ENCODE measurements at regions not wholly inside any gene's neighbourhood (a gene's known extent, or its start where the extent isn't known, plus 50 kb on each side); places are given as distances from the start of the nearest gene placed in this dataset.

DNA sequence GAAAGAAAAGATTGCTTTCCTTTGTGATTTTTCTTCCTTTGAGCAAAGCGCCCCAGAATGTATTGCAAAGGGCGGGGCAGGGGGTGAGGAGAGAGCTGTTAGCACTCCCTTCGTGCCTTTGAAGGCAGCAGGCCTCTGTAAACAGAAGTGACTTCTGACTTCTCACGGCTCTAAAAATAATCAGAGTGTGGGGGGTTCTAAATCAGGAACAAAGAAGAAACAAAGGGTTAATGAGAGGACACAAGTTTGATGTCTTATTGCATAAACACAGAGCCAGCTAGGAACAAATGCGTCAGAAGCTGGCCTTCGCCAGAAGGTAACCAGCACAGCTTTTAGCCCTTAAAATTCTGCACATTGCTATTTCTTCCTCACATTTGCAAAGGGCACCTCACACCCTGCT, 626.2 kb downstream of the MID1IP1 start:
- TF ChIP-seq ELF1 (IDR thresholded peaks at IDR 0.05; ENCODE audit: borderline replicate concordance, low read depth) (no peak), YY1 (IDR thresholded peaks at IDR 0.05; ENCODE audit: extremely low read depth, insufficient replicate concordance, low read depth, low read length) (no peak), SP1 (IDR thresholded peaks at IDR 0.05; ENCODE audit: low read depth) (no peak), CTCF (IDR thresholded peaks at IDR 0.05 in 2 of 3, conservative IDR thresholded peaks at IDR 0.05 in 1 of 3; ENCODE audit: borderline replicate concordance in 1 of 3, insufficient read depth in 1 of 3, low read depth in 2 of 3, low read length in 2 of 3) (no peak), ZNF274 (IDR thresholded peaks at IDR 0.05; ENCODE audit: low read depth, low read length) (no peak), RAD21 (IDR thresholded peaks at IDR 0.05; ENCODE audit: low read depth) (no peak), MAX (IDR thresholded peaks at IDR 0.05) (no peak), EZH2 (IDR thresholded peaks at IDR 0.05) (no peak), SIN3A (IDR thresholded peaks at IDR 0.05; ENCODE audit: low read depth) (no peak), CEBPB (IDR thresholded peaks at IDR 0.05; ENCODE audit: low read depth) (no peak), EZH2phosphoT487 (IDR thresholded peaks at IDR 0.05; ENCODE audit: borderline replicate concordance) (no peak), POLR2A (IDR thresholded peaks at IDR 0.05; ENCODE audit: borderline replicate concordance, extremely low read depth, insufficient read depth, insufficient read length) (no peak)
- TF ChIP-seq, protein P1, sequence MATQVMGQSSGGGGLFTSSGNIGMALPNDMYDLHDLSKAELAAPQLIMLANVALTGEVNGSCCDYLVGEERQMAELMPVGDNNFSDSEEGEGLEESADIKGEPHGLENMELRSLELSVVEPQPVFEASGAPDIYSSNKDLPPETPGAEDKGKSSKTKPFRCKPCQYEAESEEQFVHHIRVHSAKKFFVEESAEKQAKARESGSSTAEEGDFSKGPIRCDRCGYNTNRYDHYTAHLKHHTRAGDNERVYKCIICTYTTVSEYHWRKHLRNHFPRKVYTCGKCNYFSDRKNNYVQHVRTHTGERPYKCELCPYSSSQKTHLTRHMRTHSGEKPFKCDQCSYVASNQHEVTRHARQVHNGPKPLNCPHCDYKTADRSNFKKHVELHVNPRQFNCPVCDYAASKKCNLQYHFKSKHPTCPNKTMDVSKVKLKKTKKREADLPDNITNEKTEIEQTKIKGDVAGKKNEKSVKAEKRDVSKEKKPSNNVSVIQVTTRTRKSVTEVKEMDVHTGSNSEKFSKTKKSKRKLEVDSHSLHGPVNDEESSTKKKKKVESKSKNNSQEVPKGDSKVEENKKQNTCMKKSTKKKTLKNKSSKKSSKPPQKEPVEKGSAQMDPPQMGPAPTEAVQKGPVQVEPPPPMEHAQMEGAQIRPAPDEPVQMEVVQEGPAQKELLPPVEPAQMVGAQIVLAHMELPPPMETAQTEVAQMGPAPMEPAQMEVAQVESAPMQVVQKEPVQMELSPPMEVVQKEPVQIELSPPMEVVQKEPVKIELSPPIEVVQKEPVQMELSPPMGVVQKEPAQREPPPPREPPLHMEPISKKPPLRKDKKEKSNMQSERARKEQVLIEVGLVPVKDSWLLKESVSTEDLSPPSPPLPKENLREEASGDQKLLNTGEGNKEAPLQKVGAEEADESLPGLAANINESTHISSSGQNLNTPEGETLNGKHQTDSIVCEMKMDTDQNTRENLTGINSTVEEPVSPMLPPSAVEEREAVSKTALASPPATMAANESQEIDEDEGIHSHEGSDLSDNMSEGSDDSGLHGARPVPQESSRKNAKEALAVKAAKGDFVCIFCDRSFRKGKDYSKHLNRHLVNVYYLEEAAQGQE (IDR thresholded peaks at IDR 0.05; ENCODE audit: low read depth), result no peak

Data from HCT116 (cell line).